SK-N-SH (cell line): ENCODE measurements at regions not wholly inside any gene's neighbourhood (a gene's known extent, or its start where the extent isn't known, plus 50 kb on each side); places are given as distances from the start of the nearest gene placed in this dataset.

Source experiments
- CTCF ChIA-PET: fragments of 300-600, 350-600 bp; formaldehyde crosslinking; extraction: SDS; loops from one replicate; lab custom pipeline; 2021; lab: Yijun Ruan, JAX
- POLR2A ChIA-PET: fragments of 350-600 bp; sonication (Branson Sonifier 250); formaldehyde crosslinking; extraction: SDS; loops from one replicate; lab custom pipeline; 2020; ENCODE audit warnings: antibody characterized with exemption, inconsistent platforms; lab: Yijun Ruan, JAX
- DNase-seq: peaks from one replicate; pipeline ENCODE4 v3.0.0; 2012
- H2AFZ ChIP-seq: fragments of 200-600 bp; sonication (generic); 2 replicates; pipeline ENCODE4 v1.8.1; 2016; ENCODE audit warnings: antibody characterized with exemption, mild to moderate bottlenecking, low read depth
- H3F3A ChIP-seq: fragments of 200-600 bp; sonication (generic); replicated peaks from 2 replicates; pipeline ENCODE3; 2016; ENCODE audit warnings: antibody characterized with exemption, mild to moderate bottlenecking; ENCODE audit not compliant: insufficient read depth
- H3K27ac ChIP-seq, 2 experiments: fragments of 200-500 bp in 1 of 2; fragments of 200-600 bp in 1 of 2; sonication (Bioruptor generic) in 1 of 2; sonication (generic), shearing (Covaris generic) in 1 of 2; 2 replicates each; pipeline versions ENCODE4 v1.5.1 to v1.6.1; 2014 to 2016; ENCODE audit warnings: low read depth in 2 of 2, inconsistent platforms in 1 of 2, low read length in 1 of 2, mild to moderate bottlenecking in 1 of 2, mixed read lengths in 1 of 2
- H3K27me3 ChIP-seq: fragments of 200-600 bp; sonication (generic), shearing (Covaris generic); 2 replicates; pipeline ENCODE4 v1.6.1; 2016; ENCODE audit warnings: mixed run types; ENCODE audit not compliant: insufficient read depth
- H3K36me3 ChIP-seq, 2 experiments: fragments of 200-500 bp in 1 of 2; fragments of 200-600 bp in 1 of 2; sonication (Bioruptor generic) in 1 of 2; sonication (generic) in 1 of 2; replicated peaks in 1 of 2; 2 replicates each; pipeline versions ENCODE3 to v1.5.1; 2014 to 2016; ENCODE audit warnings: low read length in 1 of 2, mild to moderate bottlenecking in 1 of 2; ENCODE audit not compliant: insufficient read depth in 2 of 2, control insufficient read depth in 1 of 2
- H3K4me1 ChIP-seq, 2 experiments: fragments of 200-500 bp in 1 of 2; fragments of 200-600 bp in 1 of 2; sonication (Bioruptor generic) in 1 of 2; sonication (generic), shearing (Covaris generic) in 1 of 2; 2 replicates each; pipeline versions ENCODE4 v1.5.1 to v1.6.1; 2014 to 2016; ENCODE audit warnings: low read depth in 1 of 2, low read length in 1 of 2, mixed run types in 1 of 2; ENCODE audit not compliant: insufficient read depth in 2 of 2, control insufficient read depth in 1 of 2
- H3K4me2 ChIP-seq: fragments of 200-600 bp; sonication (generic), shearing (Covaris generic); 2 replicates; pipeline ENCODE4 v1.6.1; 2017; ENCODE audit warnings: mixed run types
- H3K4me3 ChIP-seq, 2 experiments: fragments of 200-500 bp in 1 of 2; fragments of 200-600 bp in 1 of 2; sonication (Bioruptor generic) in 1 of 2; sonication (generic), shearing (Covaris generic) in 1 of 2; 2 replicates each; pipeline versions ENCODE4 v1.5.1 to v1.8.1; 2014 to 2016; ENCODE audit warnings: low read depth in 2 of 2, inconsistent platforms in 1 of 2, low read length in 1 of 2, mild to moderate bottlenecking in 1 of 2, mixed read lengths in 1 of 2, moderate library complexity in 1 of 2
- H3K79me2 ChIP-seq: fragments of 200-600 bp; sonication (generic); 2 replicates; pipeline ENCODE4 v1.8.1; 2017; ENCODE audit warnings: mild to moderate bottlenecking; ENCODE audit not compliant: insufficient read depth
- H3K9ac ChIP-seq: fragments of 200-600 bp; sonication (generic); 2 replicates; pipeline ENCODE4 v1.6.1; 2017; ENCODE audit warnings: mixed run types
- H3K9me2 ChIP-seq: fragments of 200-600 bp; sonication (generic); 2 replicates; pipeline ENCODE4 v1.6.1; 2017; ENCODE audit warnings: mixed run types
- H3K9me3 ChIP-seq: fragments of 200-600 bp; sonication (generic); 2 replicates; pipeline ENCODE4 v1.6.1; 2017; ENCODE audit warnings: mixed run types, mild to moderate bottlenecking, moderate library complexity
- H4K20me1 ChIP-seq: fragments of 200-600 bp; sonication (generic); 2 replicates; pipeline ENCODE4 v1.6.1; 2017; ENCODE audit warnings: mild to moderate bottlenecking, mixed run types; ENCODE audit not compliant: insufficient read depth
- CTCF ChIP-seq: fragments of 200-600 bp; sonication (generic); IDR thresholded peaks from 2 replicates; pipeline ENCODE4 v1.6.1; 2017; ENCODE audit warnings: antibody characterized with exemption, mild to moderate bottlenecking, moderate library complexity
- ELF1 ChIP-seq: IDR thresholded peaks from 2 replicates; pipeline ENCODE4 v1.4.0; 2012
- EZH2phosphoT487 ChIP-seq: fragments of 200-600 bp; sonication (generic); IDR thresholded peaks from 2 replicates; pipeline ENCODE4 v1.6.1; 2017; ENCODE audit warnings: low read depth, mixed run types, mild to moderate bottlenecking, antibody characterized with exemption, moderate library complexity, borderline replicate concordance
- GABPA ChIP-seq: IDR thresholded peaks from 2 replicates; pipeline ENCODE4 v1.4.0; 2012; ENCODE audit warnings: low read depth, mild to moderate bottlenecking
- MEF2A ChIP-seq: IDR thresholded peaks from 2 replicates; pipeline ENCODE4 v1.4.0; 2012; ENCODE audit warnings: low read depth, borderline replicate concordance
- MXI1 ChIP-seq: IDR thresholded peaks from 2 replicates; pipeline ENCODE4 v1.6.1; 2012; ENCODE audit warnings: mild to moderate bottlenecking, low read depth, low read length, improper control_type of control experiment
- NFIC ChIP-seq: IDR thresholded peaks from 2 replicates; pipeline ENCODE4 v1.4.0; 2012; ENCODE audit warnings: borderline replicate concordance
- PBX3 ChIP-seq: IDR thresholded peaks from 2 replicates; pipeline ENCODE4; 2012
- RCOR1 ChIP-seq: fragments of 150-350 bp; IDR thresholded peaks from 2 replicates; pipeline ENCODE4 v1.6.1; 2017; ENCODE audit warnings: antibody characterized with exemption, low read length
- RXRA ChIP-seq: IDR thresholded peaks from 2 replicates; pipeline ENCODE4 v1.4.0; 2012; ENCODE audit warnings: low read depth, mild to moderate bottlenecking, borderline replicate concordance
- TAF1 ChIP-seq: IDR thresholded peaks from 2 replicates; pipeline ENCODE4 v1.6.1; 2012; ENCODE audit warnings: low read depth, mild to moderate bottlenecking, low read length, moderate library complexity, borderline replicate concordance
- TEAD4 ChIP-seq: IDR thresholded peaks from 2 replicates; pipeline ENCODE4 v1.4.0; 2012; ENCODE audit warnings: mild to moderate bottlenecking, borderline replicate concordance; ENCODE audit not compliant: insufficient read depth
- ZBTB33 ChIP-seq: IDR thresholded peaks from 2 replicates; pipeline ENCODE4 v1.4.0; 2012; ENCODE audit warnings: low read depth, borderline replicate concordance
- WGBS: methylation state at CpG from one replicate; pipeline ENCODE4 v1.1.6; 2017; ENCODE audit warnings: low lambda C conversion rate; 5-methylcytosine and 5-hydroxymethylcytosine counted together

GRCh38 chr11:71115770-71116692 lies 136.3 kb downstream of the SHANK2 start:
- no peak overlapping the region for H3K4me3 ChIP-seq
- no peaks in the 10 kb centered on the region for H3F3A ChIP-seq
- 50% methylated on average over 16 of the region's 19 CpGs for WGBS
- no peak overlapping the region for H3K4me2 ChIP-seq
- DNase-seq: no peak
- no peaks in the 10 kb centered on the region for H3K27me3 ChIP-seq
- ChIA-PET POLR2A (no interaction called here), CTCF (interaction anchor here (1.8 kb wide), 1 partner anchor 29 kb away, joined by 3 read pairs; no protein-coding TSS in a partner anchor)
- H3K27ac ChIP-seq: no peak overlapping the region
- TF ChIP-seq MXI1 (no peak), EZH2phosphoT487 (no peak), ELF1 (no peak), RCOR1 (no peak), RXRA (no peak), TEAD4 (no peak), TAF1 (no peak), MEF2A (no peak), CTCF (no peak), GABPA (no peak), ZBTB33 (no peak), NFIC (no peak), PBX3 (no peak)
- H2AFZ ChIP-seq: no peak overlapping the region
- H3K9me3 ChIP-seq: no peaks in the 10 kb centered on the region; the same call in 1 of the 2 replicates
- no peaks in the 10 kb centered on the region for H3K79me2 ChIP-seq
- H3K4me1 ChIP-seq: no peaks in the 10 kb centered on the region; a peak in 1 of 4 replicates
- H3K9ac ChIP-seq: no peak overlapping the region
- no peaks in the 10 kb centered on the region for H4K20me1 ChIP-seq
- no peaks in the 10 kb centered on the region for H3K36me3 ChIP-seq
- no peaks in the 10 kb centered on the region for H3K9me2 ChIP-seq
